HT-29 (cell line): ENCODE measurements at regions not wholly inside any gene's neighbourhood (a gene's known extent, or its start where the extent isn't known, plus 50 kb on each side); places are given as distances from the start of the nearest gene placed in this dataset.
"Not testable (repeated sequence)": the region's sequence is repeated elsewhere in the genome, so short reads cannot be mapped to it uniquely, and the experiment has no call there.

Experiments used
- DNase-seq: peaks from one replicate; pipeline ENCODE4 v3.0.0-alpha.2; 2015; ENCODE audit warnings: low spot score

DNA sequence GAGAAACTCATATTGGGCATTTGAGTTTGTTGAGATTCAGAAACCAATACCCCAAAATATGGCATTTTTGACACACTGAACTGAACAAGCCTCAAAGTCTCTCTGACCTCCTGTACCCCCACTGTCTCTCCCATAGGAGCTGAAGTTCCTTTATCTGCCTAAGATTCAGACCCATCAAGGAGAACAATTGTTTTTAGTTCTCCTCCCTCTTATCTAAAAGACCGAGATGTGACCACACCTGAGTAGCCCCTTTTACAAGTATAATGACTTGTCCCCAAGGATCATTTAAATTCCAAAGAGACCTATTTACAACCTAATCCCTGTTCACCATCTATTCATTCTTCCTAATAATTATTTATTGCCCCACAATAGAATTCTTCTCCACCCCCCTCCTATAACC is 122.1 kb upstream of the PLAAT1 start:
- DNase-seq: no peak

GRCh38 chr3:193119926-193120325 is 121.1 kb upstream of the PLAAT1 start:
- DNase-seq: no peak

GRCh38 chr3:193124861-193125260 is 116.2 kb upstream of the PLAAT1 start:
- no peak for DNase-seq

DNA sequence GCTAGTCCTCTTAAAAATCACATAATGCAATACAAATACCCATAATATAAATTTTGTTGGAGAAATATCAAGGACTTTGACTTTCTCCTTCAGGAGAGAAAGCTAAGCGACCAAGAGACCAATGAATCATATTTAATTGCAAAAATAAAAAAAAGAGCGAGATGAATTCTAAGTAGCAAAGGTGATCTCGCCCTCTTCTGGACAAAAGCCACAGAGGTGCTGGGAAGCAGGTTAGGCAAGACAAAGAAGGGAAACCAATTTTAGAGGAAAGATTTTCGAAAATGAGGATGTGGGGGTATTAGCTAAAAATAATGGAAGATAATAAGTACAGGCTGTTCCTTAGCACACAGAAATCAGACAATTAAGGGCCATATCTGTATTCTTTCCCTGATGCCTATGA is 111.4 kb upstream of the PLAAT1 start:
- peak; percentile 28 for DNase-seq

- no peak for DNase-seq
Observed at GRCh38 chr3:193130576-193130975, 110.4 kb upstream of the PLAAT1 start.

DNA sequence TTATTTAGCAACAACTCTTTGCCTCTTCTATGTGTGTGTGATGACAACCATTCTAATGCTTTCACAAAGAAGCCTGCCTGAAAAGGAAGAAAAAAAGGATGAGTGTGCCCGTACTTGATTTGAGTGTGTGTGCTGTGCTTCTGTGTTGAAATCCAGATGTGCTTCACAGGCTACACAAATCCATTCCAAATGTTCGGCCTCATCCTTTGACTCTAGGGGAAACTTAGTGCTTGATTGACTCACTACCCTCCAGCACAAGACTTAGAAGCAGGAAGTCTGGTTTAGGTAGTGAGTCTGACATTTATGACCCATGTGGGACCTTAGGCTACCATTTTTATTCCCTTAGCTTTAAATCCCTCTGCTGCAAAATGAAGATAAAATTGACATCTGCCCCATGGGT is 108.8 kb upstream of the PLAAT1 start:
- no peak for DNase-seq

DNA sequence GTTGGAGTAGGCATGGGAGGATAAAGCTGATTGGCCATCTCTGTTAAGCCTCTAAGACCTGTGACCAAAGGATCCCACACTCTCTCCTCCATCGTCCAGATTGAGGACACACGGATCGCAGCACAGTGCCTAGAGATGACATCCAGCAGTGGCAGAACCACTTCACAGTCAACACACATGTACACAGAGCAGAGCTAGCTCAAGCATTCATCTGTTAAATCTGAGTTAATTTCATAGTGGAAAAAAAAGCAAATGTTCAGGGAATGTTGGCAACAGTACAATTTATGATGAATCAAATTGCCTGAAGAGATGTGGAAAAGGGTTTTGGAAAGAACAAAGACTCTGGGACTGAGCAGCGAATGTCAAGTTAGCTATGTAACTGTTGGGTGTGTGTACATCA is 108.1 kb upstream of the PLAAT1 start:
- no peak for DNase-seq

GRCh38 chr3:193134856-193135255 is 106.2 kb upstream of the PLAAT1 start:
- DNase-seq: no peak

- no peak for DNase-seq
Observed at GRCh38 chr3:193140381-193140780, 100.6 kb upstream of the PLAAT1 start.

DNA sequence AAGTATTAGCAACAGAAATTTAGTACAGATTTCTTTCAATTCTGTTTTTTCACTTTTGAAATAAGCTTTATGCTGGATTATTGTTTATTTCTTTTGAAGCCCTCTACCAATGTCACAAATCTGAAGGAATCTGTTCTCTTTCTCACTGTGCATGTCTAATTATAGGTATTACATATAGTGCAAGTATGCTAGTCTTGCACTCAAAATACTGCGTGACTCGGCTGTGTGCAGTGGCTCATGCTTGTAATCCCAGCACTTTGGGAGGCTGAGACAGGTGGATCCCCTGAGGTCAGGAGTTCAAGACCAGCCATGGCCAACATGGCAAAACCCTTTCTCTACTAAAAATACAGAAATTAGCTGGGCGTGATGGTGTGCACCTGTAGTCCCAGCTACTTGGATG is 95.8 kb upstream of the PLAAT1 start:
- no peak for DNase-seq

GRCh38 chr3:193148688-193149473 is 92.1 kb upstream of the PLAAT1 start:
- no peak for DNase-seq

- no peak for DNase-seq
Observed at GRCh38 chr3:193149998-193150397, 91.0 kb upstream of the PLAAT1 start.

GRCh38 chr3:193155044-193155781 is 85.8 kb upstream of the PLAAT1 start:
- DNase-seq: not testable (repeated sequence)

- DNase-seq: no peak
Observed at GRCh38 chr3:193157051-193157450, 84.0 kb upstream of the PLAAT1 start.

- DNase-seq: no peak
Observed at GRCh38 chr3:193165431-193166120, 75.4 kb upstream of the PLAAT1 start.

- no peak for DNase-seq
Observed at GRCh38 chr3:193168931-193169330, 72.1 kb upstream of the PLAAT1 start.

DNA sequence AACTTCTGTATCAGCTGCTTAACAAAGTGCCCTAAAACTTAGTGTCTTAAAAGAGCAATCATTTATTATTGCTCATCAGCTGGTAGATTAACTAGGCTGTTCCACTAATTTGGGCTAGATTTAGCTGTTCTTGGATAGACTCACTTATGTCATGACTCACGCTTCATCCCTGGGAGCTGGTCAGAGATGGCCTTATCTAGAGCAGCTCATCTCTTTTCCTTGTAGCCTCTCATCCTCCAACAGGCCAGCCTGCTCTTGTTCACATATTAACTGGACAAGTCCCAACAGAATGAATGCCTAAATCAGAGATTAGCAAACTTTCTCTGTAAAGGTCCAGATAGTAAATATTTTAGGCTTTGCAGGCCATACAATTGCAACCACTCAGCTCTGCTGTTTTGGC is 66.9 kb upstream of the PLAAT1 start:
- DNase-seq: no peak

GRCh38 chr3:193179332-193180012 is 61.5 kb upstream of the PLAAT1 start:
- DNase-seq: not testable (repeated sequence)

DNA sequence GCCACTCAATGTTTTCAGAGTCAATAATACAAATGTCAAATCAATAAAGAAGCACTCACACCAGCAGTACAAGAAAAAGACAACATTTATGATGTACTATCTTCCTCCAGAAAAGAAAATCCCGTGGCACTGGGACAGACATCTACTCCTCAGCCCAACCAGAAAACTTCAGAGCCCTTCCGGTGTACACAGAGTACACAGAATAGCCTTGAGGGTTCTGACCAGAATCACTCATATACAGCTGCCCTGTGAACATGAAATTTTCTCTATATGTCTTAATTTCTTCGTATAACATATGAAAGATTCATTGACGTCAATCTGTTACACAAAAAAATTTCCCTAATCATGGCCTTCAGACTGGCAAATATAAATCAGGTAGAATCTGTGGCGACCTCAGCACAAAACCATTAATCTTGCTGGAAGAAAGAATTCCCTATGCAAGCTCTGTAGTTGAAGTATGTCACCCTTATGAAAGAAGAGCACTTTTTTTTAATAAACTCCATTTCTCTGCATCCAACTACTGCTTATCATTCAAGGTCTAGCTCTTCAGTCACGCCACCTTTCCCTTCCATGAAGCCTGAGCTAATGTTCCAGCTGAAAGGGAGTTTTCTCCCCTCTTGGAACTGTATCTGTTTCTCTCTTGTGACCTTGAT is 53.8 kb upstream of the PLAAT1 start:
- no peak for DNase-seq

- peak; percentile 56 for DNase-seq
Observed at GRCh38 chr3:193190146-193190786, 50.8 kb upstream of the PLAAT1 start.
